Amniotic epithelial cell (primary cell): ENCODE measurements at regions not wholly inside any gene's neighbourhood (a gene's known extent, or its start where the extent isn't known, plus 50 kb on each side); places are given as distances from the start of the nearest gene placed in this dataset.

ENCODE experiments used
- DNase-seq: peaks from one replicate; pipeline ENCODE4 v3.0.0-alpha.2; 2010; ENCODE audit warnings: low read depth

DNA sequence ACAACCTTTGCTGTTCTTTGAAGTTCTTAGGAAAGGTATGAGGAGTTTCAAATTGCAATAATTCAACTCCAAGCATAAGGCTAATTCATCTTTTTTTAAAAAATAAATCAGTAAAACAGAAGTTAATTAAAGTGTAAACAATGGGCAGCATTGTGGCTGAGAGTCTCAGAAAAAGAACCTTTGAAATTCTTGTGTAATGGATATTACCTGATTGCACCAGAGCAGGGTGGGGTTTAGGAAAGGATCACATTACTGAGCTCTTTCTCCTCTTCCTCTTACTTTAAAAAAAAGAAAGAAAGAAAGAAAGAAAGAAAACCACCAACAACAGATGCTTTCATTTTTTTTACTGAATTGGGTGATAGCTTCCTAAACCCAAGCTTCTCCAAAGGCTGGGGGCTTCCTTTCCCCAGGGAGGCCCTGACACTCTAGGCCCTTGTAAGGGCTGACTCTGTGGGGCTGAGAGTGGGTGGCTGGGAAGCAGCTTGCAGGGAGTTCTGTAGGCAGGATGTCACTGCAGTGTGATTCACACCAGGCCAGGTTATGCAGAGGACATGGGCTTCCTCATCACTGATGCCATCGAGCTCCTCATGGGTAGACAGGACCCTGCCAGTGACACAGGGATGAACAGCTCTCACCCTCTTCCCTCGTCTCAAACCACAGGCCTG lies 564.5 kb downstream of the FGF9 start:
- no peak for DNase-seq

DNA sequence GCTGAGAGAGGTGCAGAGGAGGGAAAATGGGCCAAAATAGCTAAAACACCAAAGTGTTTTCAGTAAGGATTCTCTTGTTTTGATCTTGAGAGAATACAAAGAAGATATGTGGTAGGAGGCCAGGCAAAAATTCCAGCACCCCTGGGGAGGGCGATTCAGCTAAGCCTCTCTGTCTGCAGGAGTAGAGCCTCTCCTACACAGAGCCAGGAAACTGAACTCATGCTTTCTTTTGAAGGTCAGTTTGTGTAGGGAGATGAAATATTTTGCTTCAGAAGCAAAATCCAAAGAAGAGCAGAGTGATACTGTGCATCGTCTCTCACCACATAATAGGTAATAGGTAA lies 565.0 kb downstream of the FGF9 start:
- no peak for DNase-seq

DNA sequence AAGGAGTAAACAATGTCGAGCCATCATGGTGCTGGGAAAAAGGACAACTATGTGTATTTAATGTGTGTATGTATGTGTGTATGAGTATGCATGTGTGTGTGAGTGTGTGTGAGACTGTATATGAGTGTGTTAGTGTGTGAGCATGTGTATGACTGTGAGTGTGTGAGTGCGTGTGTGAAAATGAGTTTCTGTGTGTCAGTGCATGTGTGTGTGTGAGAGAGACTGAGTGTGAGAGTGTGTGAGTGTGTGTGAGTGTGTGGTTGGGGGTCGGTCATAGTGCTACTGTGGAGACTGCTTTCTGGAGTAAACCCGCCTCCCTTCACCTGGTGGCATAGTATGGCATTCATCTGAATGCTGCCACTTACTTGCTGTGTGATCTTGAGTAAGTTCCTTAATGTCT lies 567.4 kb downstream of the FGF9 start:
- no peak for DNase-seq

DNA sequence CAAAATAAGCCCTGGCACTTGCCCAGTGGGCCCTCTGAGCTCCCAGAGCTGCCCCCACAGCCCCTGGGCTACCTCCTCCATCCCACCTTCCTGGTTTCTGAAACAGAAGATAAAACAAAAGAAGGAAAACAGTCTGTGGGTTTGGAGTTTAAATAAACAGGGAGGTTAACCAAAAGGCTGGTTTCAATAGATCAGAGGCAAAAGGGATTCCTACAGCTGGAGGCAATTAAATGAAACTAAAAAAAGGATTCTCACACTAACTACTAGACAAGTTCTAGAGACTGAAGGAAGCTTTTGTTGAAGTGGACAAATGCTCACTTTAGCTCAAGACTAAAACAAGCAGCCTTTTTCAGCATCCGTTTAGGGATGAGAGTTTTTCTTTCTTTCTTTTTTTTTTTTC lies 569.8 kb downstream of the FGF9 start:
- DNase-seq, result no peak

DNA sequence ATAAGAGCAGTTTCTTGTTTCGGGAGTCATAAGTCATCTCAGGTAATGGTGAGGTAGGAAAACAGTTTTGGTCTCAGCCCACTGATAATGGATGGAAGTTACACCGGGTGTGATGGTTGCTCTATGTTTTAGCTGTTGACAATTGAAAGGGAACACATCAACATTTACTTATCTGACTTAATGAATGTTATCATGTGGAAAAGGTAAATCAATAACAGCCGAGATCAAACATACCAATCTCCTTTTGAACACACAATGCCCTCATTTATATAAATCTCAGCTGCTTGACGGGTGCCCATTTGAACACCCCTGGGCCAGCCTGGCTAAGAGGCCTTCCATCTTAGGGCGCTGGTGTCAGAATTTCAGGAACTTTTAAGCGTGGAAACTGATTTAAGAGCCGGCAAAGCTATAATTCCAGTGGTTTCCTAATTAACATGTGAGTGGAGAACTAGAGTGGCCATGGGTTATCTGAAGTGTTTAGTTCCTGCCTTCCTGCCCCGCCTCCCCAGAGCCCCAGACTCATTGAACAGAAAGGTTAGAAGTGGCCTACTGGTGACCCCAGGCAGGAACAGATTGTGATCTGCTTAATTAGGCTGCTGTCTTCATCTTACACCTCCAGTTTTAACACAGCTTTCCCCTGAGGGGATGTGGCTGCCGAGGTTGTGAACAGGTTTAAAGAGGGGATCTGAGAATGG lies 572.7 kb downstream of the FGF9 start:
- no peak for DNase-seq

DNA sequence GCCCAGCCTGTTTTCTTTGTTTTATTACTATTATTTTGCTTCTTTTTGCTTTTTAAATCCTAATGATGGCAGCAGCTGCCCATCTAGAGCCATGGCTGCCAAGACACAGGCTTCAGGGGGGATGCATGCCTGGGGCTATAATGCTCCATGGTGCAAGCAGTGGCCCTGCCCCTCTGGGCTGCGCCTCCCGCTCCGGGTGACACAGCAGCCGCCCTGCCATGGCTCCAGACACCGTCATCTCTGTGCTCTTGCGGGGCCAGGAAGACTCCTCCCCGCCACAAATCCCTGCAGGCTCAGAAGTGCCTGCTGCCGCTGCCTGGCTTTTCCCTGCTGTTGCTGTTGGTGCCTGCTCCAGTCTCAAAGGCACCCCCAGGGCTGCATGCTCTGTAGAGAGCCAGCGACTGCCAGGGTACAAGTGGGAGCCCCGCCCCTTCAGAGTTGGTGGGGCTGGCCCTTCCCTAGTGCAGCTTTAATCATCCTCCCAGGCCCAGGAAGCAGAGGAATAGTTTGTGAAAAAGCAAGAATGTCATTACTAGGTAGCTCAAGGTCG lies 581.5 kb downstream of the FGF9 start:
- no peak for DNase-seq

DNA sequence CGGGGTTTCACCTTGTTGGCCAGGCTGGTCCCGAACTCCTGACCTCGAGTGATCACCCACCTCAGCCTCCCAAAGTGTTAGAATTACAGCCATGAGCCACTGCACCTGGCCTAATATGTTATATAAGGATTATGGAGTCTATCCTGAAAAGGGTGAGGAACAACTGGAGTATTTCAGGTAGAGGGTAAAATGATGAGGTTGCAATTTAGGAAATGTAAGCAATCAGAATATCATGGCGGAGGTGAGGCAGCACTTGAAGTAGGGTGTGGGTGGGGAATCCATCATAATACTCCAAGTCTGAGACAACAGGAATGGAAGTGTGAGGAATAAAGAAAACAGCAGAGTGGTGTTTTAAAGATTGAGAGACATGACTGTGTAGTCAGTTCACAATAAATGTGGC lies 582.2 kb downstream of the FGF9 start:
- DNase-seq, result no peak

DNA sequence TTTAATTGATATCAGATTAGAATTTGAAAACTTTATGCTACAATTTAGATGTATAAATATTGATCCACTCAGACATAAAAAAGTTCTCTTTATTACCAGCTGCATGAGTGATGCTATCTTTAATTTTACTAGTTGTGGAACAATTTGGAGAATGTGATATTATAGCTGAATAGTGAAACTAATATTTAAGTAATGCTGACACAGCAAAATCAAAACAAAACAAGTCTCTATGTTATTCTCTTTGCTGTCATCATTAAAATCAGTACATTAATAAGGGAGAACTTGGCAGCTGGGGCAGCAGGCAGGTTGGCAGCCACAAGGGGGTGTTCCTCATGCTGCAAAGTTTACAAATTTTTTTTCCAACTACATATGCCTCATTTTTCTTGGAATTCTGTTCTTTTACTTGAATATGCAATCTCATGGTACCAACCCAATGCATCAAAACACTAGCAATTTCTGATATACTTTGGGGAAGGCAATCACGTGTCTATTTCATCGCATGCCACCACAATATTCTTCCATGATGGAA lies 585.3 kb downstream of the FGF9 start:
- DNase-seq, result peak; percentile 1

DNA sequence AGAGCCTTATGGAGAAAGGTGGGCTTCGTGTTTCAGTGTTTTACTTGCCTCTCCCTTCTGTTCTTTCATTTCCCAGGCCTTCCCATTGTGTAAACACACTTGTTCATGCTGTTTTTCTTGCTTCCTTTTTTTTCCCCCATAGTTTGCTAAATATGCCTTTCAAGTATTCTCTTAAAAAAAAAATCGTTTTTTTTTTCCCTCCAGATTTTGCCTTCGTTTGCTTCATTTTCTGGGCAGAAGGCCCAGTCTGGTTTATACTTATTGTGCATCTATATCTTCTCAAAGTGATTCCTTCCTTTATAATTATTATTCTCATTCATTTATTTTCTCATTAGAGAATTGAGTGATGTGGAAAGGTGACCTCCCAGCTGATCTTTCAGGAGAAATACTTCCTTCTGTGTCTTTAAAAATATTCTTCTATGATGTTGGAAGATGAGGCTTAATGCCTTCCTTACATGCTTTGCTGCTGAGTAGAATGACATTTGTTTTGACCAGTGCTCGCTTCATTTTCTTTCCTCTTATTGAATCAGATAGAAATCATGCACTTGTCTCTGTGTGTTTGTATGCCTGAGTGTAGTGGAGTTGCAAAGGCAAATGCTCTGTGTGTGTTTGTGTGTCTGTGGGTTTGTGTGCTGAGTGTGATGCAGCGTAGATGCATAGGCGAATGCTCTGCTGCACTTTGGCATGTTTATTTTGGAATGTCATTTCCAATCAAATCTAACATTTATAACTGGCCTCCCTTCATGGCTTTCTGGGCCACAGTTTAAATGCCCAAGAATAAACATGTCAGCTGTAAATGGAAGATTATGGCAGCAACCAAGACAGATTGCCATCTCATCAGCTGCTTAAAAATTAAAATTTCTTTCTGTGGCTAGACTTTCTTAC lies 591.4 kb downstream of the FGF9 start:
- no peak for DNase-seq

DNA sequence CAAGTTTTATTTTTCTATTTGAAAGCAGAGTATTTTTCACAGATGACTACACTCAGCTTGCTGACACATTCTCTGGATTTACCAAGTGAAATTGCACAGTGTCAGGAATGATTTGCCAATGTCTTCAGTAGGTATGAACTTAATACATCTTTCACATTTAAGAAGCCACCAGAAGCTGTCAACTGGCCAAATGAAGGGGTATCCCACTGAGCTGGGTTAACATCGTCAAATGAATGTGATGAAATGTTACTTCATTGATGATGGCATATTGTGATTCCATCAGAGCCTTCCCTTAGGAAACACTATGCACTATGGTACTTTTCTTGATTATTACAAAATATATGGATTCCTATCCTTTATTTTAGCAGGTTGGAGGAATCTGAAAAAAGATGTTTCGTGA lies 592.3 kb downstream of the FGF9 start:
- no peak for DNase-seq

DNA sequence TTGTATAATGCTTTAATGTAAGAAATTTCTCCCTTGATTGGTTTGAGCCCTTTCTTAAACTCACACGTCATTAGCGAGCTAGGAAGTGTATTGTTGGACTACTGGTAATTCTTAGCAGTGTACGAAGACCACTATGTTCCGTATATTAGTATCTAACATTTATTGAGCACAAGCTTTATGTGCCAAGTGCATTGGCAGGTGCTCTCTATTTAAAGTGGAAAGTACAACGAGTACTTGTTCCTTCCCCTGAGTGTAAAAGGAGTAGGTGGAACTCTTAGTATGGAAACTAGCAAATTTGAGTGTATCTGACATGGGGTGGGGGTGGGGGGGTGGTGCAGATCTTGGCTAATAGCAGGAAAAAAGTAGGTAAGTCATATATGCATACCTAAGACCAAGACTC lies 594.7 kb downstream of the FGF9 start:
- DNase-seq, result no peak

DNA sequence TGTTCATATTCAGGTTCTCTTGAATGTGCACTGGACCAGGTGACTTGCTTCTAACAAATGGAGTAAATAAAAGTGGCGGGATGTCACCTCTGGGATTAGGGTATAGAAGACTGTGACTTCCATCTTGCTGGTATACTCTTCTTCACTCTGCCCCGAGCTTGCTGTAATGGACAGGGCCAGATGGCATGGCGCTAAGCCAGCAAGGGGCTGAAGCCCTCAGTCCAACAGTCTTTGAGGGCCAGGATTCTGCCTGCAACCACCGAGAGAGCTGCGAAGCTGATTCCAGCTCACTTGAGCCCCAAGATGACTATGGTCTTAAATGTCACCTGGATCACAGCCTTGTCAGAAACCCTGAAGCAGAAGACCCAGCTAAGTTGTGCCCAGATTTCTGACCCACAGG lies 600.0 kb downstream of the FGF9 start:
- DNase-seq, result no peak

DNA sequence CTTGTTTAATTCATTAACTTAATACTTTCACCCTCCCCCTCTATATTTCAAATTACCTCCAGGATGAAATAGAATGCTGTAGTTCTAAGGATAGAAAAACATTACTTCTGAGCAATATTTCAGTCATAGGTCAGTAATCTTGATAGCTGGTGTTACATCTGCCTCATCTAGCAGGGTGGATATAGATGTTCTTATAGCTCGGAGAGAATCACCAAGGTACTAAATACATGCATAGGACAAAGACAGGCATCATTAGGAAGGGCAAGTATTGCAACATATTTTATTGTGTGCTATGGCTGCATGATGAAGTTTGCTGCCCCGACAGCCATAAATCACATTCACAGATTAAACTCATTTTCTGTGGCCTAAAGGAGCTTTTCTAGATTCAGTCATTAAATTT lies 601.0 kb downstream of the FGF9 start:
- DNase-seq, result no peak

DNA sequence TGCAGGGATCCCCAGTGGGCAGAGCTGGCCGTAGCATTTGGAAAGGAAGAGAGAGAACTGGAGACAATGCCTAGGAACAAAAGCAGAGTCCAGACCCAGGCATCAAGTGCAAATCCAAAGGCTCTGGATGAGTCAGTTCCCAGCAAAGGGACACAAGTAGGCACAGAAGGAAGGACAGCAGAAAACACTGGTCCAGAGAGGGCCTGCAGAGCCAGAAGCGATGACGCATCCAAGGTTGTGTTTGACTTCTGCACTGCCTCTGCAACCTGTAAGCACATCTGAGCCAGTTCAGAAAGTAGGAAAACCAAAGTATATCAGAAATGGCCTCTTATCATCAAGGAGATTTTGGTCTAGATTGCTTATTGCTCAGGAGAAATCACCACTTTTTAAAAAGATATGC lies 604.5 kb downstream of the FGF9 start:
- no peak for DNase-seq

DNA sequence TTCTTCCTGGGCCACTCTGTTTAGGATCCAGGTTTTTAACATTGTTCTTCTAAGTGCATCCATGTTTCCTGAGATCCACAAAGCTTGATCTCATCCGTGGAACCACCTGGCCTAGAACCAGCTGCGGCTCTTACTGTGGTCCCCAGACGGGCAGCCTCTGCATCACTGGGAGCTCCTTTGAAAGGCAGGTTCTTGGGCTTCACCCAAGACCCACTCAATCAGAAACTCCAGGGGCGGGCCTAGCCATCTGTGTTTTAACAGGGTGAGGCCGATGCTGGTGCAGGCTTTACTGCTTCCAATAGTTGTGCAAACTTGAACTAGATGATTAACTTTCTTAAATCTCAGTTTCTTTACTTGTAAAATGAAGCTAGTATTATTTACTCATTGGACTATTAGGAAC lies 605.7 kb downstream of the FGF9 start:
- DNase-seq, result no peak

DNA sequence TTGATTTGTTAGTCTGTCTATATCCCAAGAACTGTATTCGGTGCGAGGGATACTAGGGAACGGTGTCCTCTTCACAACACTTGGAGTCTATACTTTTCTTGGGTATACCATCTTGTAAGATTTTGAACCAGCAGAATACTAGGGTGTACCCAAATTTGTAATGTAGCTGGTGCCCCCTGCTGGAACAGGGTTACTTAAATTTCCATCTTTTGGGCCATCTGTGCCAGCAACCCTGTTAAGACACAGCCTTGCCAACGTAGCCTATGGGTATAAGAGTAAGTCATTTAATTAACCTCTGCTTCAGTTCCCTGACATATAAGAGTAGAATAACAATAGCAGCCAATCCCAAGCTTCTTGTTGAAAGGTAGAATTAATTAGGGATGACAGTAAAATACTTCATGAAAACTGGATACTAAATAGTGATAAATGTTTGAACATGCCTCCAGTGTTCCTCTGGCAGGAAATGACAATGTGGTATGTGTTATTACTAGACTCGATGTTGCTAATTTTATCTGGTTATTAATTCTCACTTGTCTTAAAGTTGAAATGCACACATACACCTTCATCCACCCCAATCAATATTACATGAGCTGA lies 607.6 kb downstream of the FGF9 start:
- DNase-seq, result peak; percentile 4

DNA sequence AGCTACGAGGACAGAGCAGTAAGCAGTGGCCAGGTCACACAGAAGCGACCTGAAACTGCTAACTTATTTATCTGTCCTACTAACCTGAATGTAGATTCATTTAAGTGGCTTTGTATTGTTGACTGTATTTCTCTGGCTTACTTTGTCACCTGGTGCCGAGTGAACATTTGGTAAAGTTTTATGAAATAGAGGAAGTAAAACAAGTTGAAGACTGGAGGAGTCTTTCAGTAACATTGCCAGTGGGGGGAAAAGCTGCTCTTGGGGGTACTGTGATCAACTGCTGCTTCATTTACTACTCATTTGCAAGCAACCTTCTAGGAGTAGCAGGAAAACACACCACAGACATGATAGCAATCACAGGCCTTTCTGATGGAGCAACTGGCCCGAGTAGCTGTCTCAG lies 615.0 kb downstream of the FGF9 start:
- no peak for DNase-seq

DNA sequence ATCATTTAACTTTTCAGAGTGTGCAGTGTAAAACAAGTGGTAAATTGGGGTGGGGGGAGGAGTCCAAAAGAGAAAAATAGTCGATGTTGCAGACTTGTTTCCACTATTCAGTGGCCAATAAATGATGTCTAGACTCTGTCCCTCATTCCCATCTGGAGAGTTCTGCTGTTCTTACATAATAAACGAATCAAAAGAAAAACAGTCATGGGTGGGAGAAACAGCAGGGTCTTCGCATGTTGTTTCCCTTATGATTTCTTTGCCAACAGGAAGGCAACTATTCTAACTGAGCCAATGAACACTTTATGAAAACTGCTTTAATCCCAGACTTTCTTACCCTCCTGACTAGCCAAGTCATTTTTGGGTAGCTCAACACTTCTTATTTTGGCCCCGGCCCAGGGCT lies 615.5 kb downstream of the FGF9 start:
- no peak for DNase-seq

DNA sequence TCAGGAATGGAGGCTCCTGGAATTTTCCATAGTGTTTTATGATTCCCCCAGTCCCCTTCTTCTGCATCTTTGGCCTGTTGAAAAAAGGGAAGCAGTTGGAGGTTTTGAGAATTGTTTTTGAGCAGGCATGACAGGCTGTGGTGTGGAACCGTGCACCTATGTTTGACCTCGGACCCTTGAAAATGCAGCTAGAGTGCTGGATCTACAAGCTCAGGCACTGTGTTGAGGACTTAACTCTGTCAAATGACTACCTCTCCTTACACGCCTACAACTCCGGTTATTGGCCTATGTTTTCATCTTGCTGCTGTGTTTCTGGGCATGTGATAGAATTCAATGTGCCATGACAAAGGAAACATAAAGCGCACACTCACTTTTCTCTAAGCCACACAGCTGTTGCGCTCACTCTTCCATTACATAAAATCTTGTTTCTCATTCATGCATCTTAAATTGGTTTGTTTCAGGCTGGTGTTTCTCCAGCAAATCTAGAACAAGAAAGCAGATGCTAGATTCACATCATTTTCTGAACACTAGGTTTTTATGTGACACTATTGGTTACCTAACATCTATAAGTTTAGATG lies 616.6 kb downstream of the FGF9 start:
- DNase-seq, result no peak

DNA sequence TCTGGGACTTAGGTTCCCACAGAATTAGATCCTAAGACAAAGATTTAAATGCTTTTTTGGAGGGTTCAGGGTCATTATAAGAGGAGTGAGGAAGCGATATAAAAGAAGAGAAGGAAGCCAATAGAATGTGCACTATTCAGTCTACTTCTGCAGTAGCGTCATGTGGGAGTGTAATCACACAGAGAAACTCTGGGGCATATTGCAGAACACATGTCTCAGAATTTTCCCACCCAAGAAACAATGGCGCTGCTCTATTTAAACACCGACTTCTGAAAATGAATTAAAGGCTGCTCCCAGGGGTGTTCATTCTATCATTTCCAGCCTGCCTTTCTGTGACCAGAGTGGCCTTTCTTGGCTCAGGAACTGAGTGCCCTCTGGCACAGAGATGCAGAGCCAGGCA lies 617.6 kb downstream of the FGF9 start:
- no peak for DNase-seq

DNA sequence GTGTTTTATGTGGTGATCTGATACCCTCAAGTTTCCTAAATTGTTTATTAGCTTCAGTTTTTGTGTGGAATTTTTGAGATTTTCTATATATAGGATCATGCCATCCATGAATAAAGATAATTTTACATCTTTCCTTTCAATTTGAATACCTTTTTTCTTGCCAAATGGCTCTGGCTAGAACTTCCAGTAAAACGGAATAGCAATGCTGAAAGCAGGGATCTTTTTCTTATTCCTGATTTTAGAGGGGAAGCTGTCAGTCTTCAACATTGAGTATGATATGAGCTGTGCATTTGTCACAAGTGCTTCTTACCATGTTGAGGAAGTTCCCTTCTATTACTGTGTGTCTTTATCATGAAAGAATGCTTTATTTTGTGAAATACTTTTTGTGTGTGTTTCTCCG lies 618.8 kb downstream of the FGF9 start:
- no peak for DNase-seq

DNA sequence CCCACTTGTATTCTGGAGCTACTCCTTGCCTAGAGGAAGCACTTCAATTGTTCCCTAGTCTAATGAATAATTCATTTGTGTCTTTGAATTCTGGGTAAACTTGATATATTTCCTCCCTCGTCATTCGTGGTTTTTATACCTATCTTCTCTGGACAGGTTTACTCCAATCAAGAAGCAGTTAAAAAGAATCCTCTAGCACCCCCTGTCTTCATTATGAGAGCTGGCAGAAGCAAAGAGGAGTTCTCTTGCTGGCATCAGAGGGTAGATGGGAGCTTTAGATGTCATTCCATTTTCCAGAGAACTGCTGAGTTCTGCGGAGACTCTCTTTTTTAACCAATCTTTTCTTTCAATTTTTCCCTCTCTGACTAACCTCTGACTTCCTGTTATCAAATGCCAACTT lies 627.7 kb downstream of the FGF9 start:
- no peak for DNase-seq
